ENCODE measurements at regions not wholly inside any gene's neighbourhood (a gene's known extent, or its start where the extent isn't known, plus 50 kb on each side); places are given as distances from the start of the nearest gene placed in this dataset.

GRCh38 chr18:77895250-77895649 is 645.6 kb downstream of the GALR1 start:
- Mint-ChIP-seq H3K36me3 (ENCODE audit: low read depth) (no peaks in the 10 kb centered on the region), H3K4me3 (no peak overlapping the region), H3K9me3 (no peaks in the 10 kb centered on the region), H3K27me3 (ENCODE audit: low read depth) (peaks cover 10% of the 10 kb centered on the region), H3K27ac (ENCODE audit: unreplicated experiment) (no peak overlapping the region), H3K4me1 (peaks cover 5% of the 10 kb centered on the region)
- DNase-seq (ENCODE audit: low read depth, low spot score), result no peak
- TF ChIP-seq CTCF (conservative IDR thresholded peaks at IDR 0.05), result no peak

GRCh38 chr18:77896586-77897252 is 647.1 kb downstream of the GALR1 start:
- Mint-ChIP-seq H3K27ac (ENCODE audit: unreplicated experiment) (no peak overlapping the region), H3K36me3 (ENCODE audit: low read depth) (no peaks in the 10 kb centered on the region), H3K4me3 (no peak overlapping the region), H3K9me3 (no peaks in the 10 kb centered on the region), H3K27me3 (ENCODE audit: low read depth) (peaks cover 10% of the 10 kb centered on the region), H3K4me1 (peaks cover 5% of the 10 kb centered on the region)
- no peak for TF ChIP-seq CTCF (conservative IDR thresholded peaks at IDR 0.05)
- DNase-seq (ENCODE audit: low read depth, low spot score), result no peak

- Mint-ChIP-seq H3K4me3 (no peak overlapping the region), H3K4me1 (peaks cover 5% of the 10 kb centered on the region), H3K27ac (ENCODE audit: unreplicated experiment) (no peak overlapping the region), H3K36me3 (ENCODE audit: low read depth) (no peaks in the 10 kb centered on the region), H3K9me3 (no peaks in the 10 kb centered on the region), H3K27me3 (ENCODE audit: low read depth) (peaks cover 10% of the 10 kb centered on the region)
- DNase-seq (ENCODE audit: low read depth, low spot score), result no peak
- TF ChIP-seq CTCF (conservative IDR thresholded peaks at IDR 0.05), result no peak
Observed at GRCh38 chr18:77897606-77898005, 648.0 kb downstream of the GALR1 start.

GRCh38 chr18:77899972-77900754 is 650.5 kb downstream of the GALR1 start:
- Mint-ChIP-seq H3K27ac (ENCODE audit: unreplicated experiment) (no peak overlapping the region), H3K27me3 (ENCODE audit: low read depth) (peaks cover 10% of the 10 kb centered on the region), H3K4me3 (peak overlapping the region; percentile 78), H3K4me1 (peaks cover 5% of the 10 kb centered on the region), H3K36me3 (ENCODE audit: low read depth) (no peaks in the 10 kb centered on the region), H3K9me3 (no peaks in the 10 kb centered on the region)
- peak; percentile 55 for DNase-seq (ENCODE audit: low read depth, low spot score)
- TF ChIP-seq CTCF (conservative IDR thresholded peaks at IDR 0.05), result peak; percentile 75

- Mint-ChIP-seq H3K9me3 (no peaks in the 10 kb centered on the region), H3K4me3 (no peak overlapping the region), H3K36me3 (ENCODE audit: low read depth) (no peaks in the 10 kb centered on the region), H3K27ac (ENCODE audit: unreplicated experiment) (no peak overlapping the region), H3K4me1 (no peaks in the 10 kb centered on the region), H3K27me3 (ENCODE audit: low read depth) (no peaks in the 10 kb centered on the region)
- DNase-seq (ENCODE audit: low read depth, low spot score), result no peak
- TF ChIP-seq CTCF (conservative IDR thresholded peaks at IDR 0.05), result no peak
Observed at GRCh38 chr18:77905011-77905410, 655.4 kb downstream of the GALR1 start.

Data from neural crest cell (in vitro differentiated cells).